IPS-15b (cell line): ENCODE measurements at regions not wholly inside any gene's neighbourhood (a gene's known extent, or its start where the extent isn't known, plus 50 kb on each side); places are given as distances from the start of the nearest gene placed in this dataset.
"Not testable (repeated sequence)": the region's sequence is repeated elsewhere in the genome, so short reads cannot be mapped to it uniquely, and the experiment has no call there.

Experiments used
- H3K27me3 ChIP-seq: one replicate; pipeline ENCODE4 v1.6.1; 2013; ENCODE audit warnings: low read length; ENCODE audit not compliant: control insufficient read depth, insufficient read depth
- H3K36me3 ChIP-seq: one replicate; pipeline ENCODE4 v1.6.1; 2013; ENCODE audit warnings: low read length; ENCODE audit not compliant: control insufficient read depth, insufficient read depth
- H3K4me1 ChIP-seq: one replicate; pipeline ENCODE4 v1.6.1; 2013; ENCODE audit warnings: mild to moderate bottlenecking, low read length; ENCODE audit not compliant: control insufficient read depth, insufficient read depth
- H3K4me3 ChIP-seq: one replicate; pipeline ENCODE4 v1.5.1; 2013; ENCODE audit warnings: low read depth, low read length
- H3K9ac ChIP-seq: one replicate; pipeline ENCODE4 v1.6.1; 2013; ENCODE audit warnings: low read depth, mild to moderate bottlenecking, low read length
- H3K9me3 ChIP-seq: one replicate; pipeline ENCODE4 v1.6.1; 2013; ENCODE audit warnings: mild to moderate bottlenecking, low read length; ENCODE audit not compliant: control insufficient read depth, insufficient read depth

DNA sequence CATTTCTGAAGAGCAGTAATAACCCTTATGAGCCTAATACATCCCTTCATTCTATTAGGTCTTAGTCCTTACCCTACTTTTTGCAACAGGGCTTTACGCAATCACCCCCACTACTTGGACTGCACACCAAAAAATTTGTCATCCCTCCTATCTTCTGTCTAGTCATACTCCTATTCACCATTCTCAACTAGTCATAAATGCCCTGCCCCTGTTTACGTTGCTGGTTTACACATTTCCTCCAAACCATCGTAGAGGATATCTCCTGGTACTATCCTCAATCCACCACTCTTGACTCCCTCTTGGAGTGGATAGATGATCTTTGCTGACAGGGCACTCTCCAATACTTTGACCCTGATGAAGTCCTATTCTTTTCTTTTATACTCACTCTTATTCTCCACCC, 98.2 kb upstream of the CCNG1 start:
- Histone ChIP-seq H3K9me3 (no peaks in the 10 kb centered on the region), H3K4me1 (no peaks in the 10 kb centered on the region), H3K4me3 (no peak overlapping the region), H3K27me3 (no peaks in the 10 kb centered on the region), H3K9ac (no peak overlapping the region), H3K36me3 (no peaks in the 10 kb centered on the region)

DNA sequence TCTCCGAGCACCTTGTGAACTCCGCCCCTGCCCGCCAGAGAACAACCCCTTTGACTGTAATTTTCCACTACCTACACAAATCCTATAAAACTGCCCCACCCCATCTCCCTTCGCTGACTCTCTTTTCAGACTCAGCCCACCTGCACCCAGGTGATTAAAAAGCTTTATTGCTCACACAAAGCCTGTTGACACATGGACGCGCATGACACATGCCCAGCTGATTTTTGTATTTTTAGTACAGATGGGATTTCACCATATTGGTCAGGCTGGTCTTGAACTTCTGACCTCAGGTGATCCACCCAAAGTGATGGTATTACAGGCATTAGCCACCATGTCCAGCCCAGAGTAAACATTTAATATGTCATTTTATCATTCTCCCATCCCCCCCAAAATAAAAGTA, 97.0 kb upstream of the CCNG1 start:
- not testable (repeated sequence) for H3K4me3 ChIP-seq, H3K36me3 ChIP-seq, H3K9ac ChIP-seq, H3K4me1 ChIP-seq, H3K27me3 ChIP-seq, H3K9me3 ChIP-seq

DNA sequence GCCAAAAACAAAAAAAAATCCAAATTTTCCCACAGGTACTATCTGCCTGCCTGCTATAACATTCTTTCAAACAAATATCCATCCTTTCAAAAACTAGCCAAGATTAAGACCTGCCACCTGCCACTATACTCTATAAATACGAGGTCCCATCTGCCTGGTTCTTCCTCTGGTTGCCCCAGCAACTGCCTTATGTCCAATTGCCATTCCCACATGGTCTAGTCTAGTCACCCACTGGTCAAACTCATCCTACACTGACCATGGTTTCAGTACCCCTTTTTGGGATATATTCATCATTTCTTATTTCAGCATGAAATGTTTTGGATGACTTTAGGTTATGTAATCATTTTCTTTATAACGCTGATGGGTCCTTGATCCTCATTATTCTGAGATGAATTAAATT, 95.1 kb upstream of the CCNG1 start:
- H3K36me3 ChIP-seq, result no peaks in the 10 kb centered on the region
- no peak overlapping the region for H3K4me3 ChIP-seq
- no peaks in the 10 kb centered on the region for H3K27me3 ChIP-seq
- H3K4me1 ChIP-seq, result peaks cover 2% of the 10 kb centered on the region
- no peaks in the 10 kb centered on the region for H3K9me3 ChIP-seq
- no peak overlapping the region for H3K9ac ChIP-seq

DNA sequence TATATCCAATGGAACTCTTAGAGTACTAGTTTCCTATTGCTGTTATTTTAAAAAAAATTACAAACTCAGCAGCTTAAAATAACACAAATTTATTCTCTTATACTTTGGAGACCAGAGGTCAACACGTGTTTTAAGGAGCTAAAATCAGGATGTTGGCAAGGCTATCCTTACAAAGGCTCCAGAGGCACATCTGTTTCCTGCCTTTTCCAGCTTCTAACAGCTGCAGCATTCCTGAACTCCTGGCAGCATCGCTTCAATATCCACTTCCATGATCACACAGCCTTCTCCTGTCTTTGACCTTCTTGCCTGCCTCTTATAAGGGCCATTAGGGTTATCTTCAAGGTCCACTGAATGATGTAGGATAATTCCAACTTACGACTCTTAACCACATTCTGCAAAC, 92.2 kb upstream of the CCNG1 start:
- H3K4me1 ChIP-seq, result peaks cover 3% of the 10 kb centered on the region
- H3K4me3 ChIP-seq, result no peak overlapping the region
- H3K36me3 ChIP-seq, result no peaks in the 10 kb centered on the region

DNA sequence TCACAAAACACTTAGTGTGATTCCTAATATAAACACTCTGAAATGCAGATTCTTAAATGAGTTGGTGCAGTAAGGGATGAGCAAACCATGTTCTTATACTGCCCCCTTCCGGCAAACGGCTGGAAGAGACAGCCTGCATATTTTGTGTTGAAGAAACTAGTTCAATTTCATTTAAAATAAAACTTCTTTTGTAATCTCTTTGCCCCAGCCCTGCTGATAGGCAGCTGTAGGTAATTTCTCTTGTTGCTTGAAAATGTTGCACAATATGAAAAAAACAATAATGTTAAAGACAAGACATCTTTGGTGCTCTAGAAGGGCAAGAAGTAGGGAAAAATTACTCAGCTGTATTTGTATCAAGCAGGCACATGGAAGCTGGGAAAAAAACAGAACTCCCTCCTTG, 89.7 kb upstream of the CCNG1 start:
- no peaks in the 10 kb centered on the region for H3K27me3 ChIP-seq
- H3K4me3 ChIP-seq, result no peak overlapping the region
- H3K4me1 ChIP-seq, result peaks cover 3% of the 10 kb centered on the region
- no peaks in the 10 kb centered on the region for H3K9me3 ChIP-seq
- H3K36me3 ChIP-seq, result no peaks in the 10 kb centered on the region
- no peak overlapping the region for H3K9ac ChIP-seq

More for the DNA sequence above, 92.2 kb upstream of the CCNG1 start:
- H3K27me3 ChIP-seq, result no peaks in the 10 kb centered on the region
- H3K9ac ChIP-seq, result no peak overlapping the region
- no peaks in the 10 kb centered on the region for H3K9me3 ChIP-seq

DNA sequence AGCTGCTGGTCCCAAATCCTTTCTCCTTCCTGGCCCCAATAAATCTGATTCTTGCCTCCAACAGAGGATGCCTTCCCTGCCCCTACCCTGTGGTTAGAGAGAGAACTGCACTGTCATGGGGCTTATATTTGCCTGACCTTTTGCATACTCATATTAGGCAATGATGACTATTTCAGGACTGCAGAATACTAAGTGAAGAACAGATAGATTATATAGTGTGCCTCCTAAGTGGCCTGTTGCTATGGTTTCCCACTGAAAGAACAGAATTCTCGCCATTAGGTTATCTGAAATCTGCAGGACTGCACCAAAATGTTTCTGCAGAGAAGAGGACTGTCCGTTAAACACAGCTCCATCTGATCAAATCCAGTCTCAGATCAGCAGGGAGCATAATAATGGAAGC, 87.3 kb upstream of the CCNG1 start:
- H3K9ac ChIP-seq, result no peak overlapping the region
- peaks cover 3% of the 10 kb centered on the region for H3K4me1 ChIP-seq
- no peaks in the 10 kb centered on the region for H3K36me3 ChIP-seq
- H3K27me3 ChIP-seq, result no peaks in the 10 kb centered on the region
- H3K4me3 ChIP-seq, result no peak overlapping the region
- no peaks in the 10 kb centered on the region for H3K9me3 ChIP-seq

DNA sequence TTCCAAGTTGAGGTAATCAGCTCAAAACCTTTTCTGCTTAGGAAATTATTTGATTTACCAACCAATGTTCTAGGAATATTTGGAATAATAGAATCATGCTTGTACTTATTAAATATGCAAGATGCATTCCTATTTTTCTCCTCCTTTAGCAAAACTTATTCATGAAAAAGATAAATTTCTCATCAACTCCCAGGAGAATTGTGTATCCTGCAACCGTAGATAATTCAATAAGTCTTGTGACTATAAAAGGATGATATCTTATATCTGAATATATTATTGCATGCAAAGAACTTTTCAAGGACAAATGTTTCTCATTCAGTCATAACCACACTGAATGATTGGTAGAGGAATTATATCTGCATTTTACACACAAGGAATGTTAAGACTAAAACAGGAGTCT, 84.9 kb upstream of the CCNG1 start:
- Histone ChIP-seq H3K36me3 (no peaks in the 10 kb centered on the region), H3K4me1 (no peaks in the 10 kb centered on the region), H3K9ac (no peak overlapping the region), H3K4me3 (no peak overlapping the region), H3K27me3 (no peaks in the 10 kb centered on the region), H3K9me3 (no peaks in the 10 kb centered on the region)

DNA sequence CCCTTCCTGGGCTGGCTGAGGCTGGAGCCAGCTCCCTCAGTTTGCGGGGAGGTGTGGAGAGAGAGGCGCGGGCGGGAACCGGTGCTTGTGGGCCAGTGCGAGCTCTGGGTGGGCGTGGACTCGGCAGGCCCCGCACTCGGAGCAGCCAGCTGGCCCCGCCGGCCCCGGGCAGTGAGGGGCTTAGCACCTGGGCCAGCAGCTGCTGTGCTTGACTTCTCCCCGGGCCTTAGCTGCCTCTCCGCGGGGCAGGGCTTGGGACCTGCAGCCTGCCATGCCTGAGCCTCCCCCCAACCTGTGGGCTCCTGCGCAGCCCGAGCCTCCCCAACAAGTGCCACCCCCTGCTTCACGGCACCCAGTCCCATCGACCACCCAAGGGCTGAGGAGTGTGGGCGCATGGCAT, 81.6 kb upstream of the CCNG1 start:
- not testable (repeated sequence) for H3K4me1 ChIP-seq, H3K9me3 ChIP-seq

DNA sequence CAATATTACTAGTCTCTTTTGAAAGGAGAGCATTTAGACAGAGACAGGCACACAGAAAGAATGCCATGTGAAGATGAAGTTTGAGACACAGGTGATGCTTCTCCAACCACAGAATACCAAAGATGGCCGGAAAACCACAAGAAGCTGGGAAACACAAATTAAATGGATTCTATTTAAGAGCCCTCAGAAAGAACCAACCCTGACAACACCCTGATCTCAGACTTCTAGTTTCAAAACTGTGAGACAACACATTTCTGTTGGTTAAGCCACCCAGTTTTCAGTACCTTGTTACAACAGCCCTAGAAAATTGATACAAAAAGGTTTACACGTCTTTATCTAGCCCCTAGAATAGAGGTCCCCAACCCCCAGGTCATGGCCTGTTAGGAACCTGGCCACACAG, 79.8 kb upstream of the CCNG1 start:
- H3K9ac ChIP-seq, result no peak overlapping the region
- H3K36me3 ChIP-seq, result no peaks in the 10 kb centered on the region
- no peaks in the 10 kb centered on the region for H3K9me3 ChIP-seq
- H3K4me1 ChIP-seq, result no peaks in the 10 kb centered on the region
- H3K27me3 ChIP-seq, result no peaks in the 10 kb centered on the region
- H3K4me3 ChIP-seq, result no peak overlapping the region

More for the DNA sequence above, 81.6 kb upstream of the CCNG1 start:
- H3K27me3 ChIP-seq, H3K36me3 ChIP-seq, H3K9ac ChIP-seq, H3K4me3 ChIP-seq: not testable (repeated sequence)

DNA sequence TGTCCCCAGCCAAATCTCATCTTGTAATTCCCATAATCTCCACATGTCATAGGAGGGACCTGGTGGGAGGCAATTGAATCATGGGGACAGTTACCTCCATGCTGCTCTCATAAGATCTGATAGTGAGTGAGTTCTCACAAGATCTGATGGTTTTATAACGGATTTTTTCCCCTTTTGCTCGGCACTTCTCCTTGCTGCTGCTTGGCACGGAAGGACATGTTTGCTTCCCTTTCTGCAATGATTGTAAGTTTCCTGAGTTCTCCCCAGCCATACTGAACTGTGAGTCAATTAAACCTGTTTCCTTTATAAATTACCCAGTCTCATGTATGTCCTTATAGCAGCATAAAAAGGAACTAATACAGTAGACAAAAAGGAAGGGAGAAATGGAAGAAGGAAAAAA, 76.7 kb upstream of the CCNG1 start:
- Histone ChIP-seq H3K27me3 (no peaks in the 10 kb centered on the region), H3K36me3 (no peaks in the 10 kb centered on the region), H3K4me1 (no peaks in the 10 kb centered on the region), H3K9ac (no peak overlapping the region), H3K9me3 (no peaks in the 10 kb centered on the region), H3K4me3 (no peak overlapping the region)

DNA sequence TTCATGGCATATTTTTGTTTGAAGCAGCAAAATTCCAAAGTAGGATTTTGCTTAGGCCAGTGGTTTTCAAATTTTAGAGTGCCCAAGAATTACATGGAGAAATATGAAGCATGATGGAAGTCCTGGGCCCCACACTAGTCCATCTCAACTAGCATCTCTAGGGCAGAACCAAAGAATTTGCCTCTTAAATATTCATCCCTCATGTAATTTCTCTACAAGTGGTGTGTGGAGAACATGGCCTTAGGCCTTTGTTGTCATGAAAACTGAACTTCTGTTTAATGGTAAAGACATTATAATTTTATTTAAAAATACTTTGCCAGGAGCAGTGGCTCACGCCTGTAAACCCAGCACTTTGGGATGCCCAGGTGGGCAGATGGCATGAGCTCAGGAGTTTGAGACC, 75.9 kb upstream of the CCNG1 start:
- Histone ChIP-seq H3K27me3 (no peaks in the 10 kb centered on the region), H3K36me3 (no peaks in the 10 kb centered on the region), H3K9ac (no peak overlapping the region), H3K9me3 (no peaks in the 10 kb centered on the region), H3K4me3 (no peak overlapping the region), H3K4me1 (no peaks in the 10 kb centered on the region)

DNA sequence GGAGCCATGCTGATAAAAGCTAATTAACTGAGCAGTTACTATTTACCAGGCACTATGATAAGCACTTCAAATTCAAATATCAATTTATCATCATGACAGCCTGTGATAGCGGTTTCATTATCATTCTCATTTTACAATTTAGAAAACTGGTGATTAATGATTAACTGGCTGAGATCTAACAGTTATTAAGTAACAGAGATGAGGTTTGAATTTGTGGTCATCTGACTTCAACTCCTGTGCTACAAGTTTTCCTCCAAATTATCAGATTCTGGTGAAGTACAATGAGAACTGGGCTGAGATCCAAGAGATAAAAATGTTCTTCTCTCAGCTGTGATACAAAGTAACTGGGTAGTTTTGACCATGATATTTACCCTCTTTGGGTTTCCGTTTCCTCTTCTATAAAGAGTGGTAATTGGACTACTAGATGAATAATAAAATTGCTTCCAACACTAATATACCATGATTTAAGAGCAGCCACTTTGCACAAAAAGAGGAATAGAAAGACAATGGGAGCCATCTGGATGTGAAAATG, 74.5 kb upstream of the CCNG1 start:
- no peak overlapping the region for H3K9ac ChIP-seq
- H3K9me3 ChIP-seq, result no peaks in the 10 kb centered on the region
- no peaks in the 10 kb centered on the region for H3K4me1 ChIP-seq
- H3K4me3 ChIP-seq, result no peak overlapping the region
- H3K27me3 ChIP-seq, result no peaks in the 10 kb centered on the region
- no peaks in the 10 kb centered on the region for H3K36me3 ChIP-seq

DNA sequence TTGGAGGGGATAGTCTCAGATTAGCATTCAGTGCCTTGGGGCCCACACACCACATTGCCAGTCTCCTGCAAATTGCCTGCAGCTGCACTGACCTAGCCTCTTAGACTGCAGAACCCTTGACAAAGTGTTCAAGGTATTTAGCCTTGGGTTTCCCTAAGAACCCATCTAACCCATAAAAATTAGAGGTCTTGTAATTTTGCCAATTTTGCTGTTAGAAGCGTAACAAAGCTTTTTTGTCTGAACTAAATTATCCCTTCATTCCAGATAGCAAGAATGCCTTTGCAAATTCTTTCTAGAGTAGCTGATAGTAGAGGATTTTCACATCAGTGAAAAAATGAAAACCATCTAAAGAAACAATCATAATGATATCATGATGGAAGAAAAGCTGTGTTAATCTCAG, 74.0 kb upstream of the CCNG1 start:
- Histone ChIP-seq H3K9ac (no peak overlapping the region), H3K27me3 (no peaks in the 10 kb centered on the region), H3K4me1 (no peaks in the 10 kb centered on the region), H3K9me3 (no peaks in the 10 kb centered on the region), H3K4me3 (no peak overlapping the region), H3K36me3 (no peaks in the 10 kb centered on the region)
